Fibroblast of the aortic adventitia (primary cell): ENCODE measurements at regions not wholly inside any gene's neighbourhood (a gene's known extent, or its start where the extent isn't known, plus 50 kb on each side); places are given as distances from the start of the nearest gene placed in this dataset.

Experiments used
- DNase-seq: peaks from one replicate; pipeline ENCODE4 v3.0.0-alpha.2; 2010; ENCODE audit warnings: low read depth
- H3K4me3 ChIP-seq: 2 replicates; pipeline ENCODE4 v1.5.1; 2011; ENCODE audit warnings: low read depth, mild to moderate bottlenecking, control low read depth, low read length, moderate library complexity
- TF ChIP-seq, protein P1 (sequence below): IDR thresholded peaks from 2 replicates; pipeline ENCODE4 v1.5.1; 2011; ENCODE audit warnings: mild to moderate bottlenecking, low read length, control low read depth, inconsistent platforms; ENCODE audit not compliant: insufficient read depth

DNA sequence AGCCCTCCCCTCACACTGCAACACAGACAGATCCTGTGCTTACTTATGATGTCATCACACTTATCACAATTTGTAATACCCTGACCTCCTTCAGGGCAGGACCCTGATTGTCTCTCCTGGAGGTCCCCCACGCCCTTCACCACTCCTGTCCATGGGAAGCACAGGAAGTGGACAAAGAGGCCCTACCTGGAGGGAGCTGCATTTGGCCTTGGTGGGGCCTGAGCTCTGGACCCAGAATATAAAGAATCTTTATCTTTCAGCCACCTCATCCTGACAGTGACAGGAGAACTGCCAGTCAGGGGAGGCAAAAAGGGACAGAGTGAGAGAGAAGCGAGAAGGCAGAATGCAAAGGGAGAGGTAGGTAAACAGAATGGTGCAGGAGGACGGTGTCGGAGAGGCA lies 303.4 kb upstream of the N4BP1 start:
- H3K4me3 ChIP-seq = no peak overlapping the region
- no peak for DNase-seq
- TF ChIP-seq, protein P1, sequence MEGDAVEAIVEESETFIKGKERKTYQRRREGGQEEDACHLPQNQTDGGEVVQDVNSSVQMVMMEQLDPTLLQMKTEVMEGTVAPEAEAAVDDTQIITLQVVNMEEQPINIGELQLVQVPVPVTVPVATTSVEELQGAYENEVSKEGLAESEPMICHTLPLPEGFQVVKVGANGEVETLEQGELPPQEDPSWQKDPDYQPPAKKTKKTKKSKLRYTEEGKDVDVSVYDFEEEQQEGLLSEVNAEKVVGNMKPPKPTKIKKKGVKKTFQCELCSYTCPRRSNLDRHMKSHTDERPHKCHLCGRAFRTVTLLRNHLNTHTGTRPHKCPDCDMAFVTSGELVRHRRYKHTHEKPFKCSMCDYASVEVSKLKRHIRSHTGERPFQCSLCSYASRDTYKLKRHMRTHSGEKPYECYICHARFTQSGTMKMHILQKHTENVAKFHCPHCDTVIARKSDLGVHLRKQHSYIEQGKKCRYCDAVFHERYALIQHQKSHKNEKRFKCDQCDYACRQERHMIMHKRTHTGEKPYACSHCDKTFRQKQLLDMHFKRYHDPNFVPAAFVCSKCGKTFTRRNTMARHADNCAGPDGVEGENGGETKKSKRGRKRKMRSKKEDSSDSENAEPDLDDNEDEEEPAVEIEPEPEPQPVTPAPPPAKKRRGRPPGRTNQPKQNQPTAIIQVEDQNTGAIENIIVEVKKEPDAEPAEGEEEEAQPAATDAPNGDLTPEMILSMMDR = no peak

DNA sequence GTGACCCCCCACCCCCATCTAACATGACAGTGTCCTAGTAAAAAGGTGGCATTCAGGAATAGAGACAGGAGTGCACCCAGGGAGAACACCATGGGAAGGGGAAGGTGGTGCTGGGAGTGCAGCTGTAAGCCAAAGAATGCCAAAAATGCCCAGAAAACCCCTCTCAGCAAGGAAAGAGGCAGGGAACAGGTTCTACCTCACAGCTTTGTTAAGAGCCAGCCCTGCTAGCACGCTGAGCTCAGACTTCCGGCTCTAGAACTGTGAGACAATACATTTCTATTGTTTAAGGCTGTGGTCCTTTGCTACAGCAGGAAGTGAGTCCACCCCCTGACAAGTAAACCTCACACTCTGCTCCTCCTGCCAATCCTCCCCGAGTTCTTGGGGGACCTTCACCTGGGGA lies 302.4 kb upstream of the N4BP1 start:
- DNase-seq = no peak
- no peak overlapping the region for H3K4me3 ChIP-seq
- TF ChIP-seq, protein P1 = no peak

DNA sequence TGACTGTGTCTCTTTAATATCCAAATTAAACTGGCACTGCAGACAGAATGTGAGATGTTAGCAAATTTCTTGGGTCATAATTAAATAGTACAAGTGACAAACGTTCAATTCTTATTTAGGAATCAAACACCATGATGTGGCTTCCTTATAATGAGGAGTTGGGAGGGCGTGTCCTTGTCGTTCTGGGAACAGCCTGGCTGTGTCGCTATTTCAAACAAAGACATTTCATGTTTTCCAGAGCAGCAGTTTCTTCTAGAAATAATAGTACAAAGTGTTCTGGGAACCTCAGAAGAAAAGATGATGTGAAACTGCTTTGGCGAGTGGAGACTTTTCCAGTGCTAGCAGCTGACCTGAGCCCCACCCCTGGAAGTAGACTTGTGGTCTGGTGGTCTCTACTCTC lies 301.7 kb upstream of the N4BP1 start:
- TF ChIP-seq, protein P1 = peak; percentile 20
- H3K4me3 ChIP-seq = no peak overlapping the region
- peak; percentile 3 for DNase-seq

DNA sequence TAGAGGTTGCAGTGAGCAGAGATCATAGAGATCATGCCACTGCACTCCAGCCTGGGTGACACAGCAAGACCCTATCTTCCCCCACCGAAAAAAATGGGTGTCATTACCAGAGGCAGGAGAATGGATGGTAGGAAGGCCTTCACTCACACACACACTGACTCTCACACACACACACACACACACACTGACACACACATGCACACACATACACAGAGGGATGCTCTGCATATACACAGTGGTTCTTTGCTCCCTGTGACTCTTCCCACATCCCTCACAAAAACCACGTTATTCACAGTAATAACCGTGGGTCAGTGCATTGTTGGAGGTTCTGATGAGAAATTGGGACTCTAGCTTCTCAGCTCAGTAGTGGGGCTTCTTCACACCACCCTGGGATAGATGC lies 300.2 kb upstream of the N4BP1 start:
- DNase-seq = no peak
- H3K4me3 ChIP-seq = no peak overlapping the region
- TF ChIP-seq, protein P1 = no peak

DNA sequence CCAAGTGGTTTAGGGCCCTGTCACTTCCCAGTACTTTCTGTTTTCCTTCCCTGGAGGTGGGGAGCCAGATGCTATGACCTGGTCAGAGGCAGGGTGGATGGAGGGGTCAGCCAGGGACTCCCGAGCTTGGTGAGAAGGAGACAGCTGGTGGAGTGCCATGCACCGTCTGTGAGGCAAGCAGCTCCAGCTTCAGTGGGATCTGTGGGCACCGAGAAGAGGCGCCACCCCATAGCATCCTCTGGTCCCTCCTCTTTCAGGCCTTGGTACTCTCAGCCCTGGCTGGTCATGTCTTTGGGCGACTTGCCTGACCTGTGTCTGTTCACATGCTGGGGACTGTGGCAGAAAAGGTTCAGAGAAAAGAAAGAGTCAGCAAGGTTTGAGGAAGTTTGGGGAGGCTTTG lies 299.3 kb upstream of the N4BP1 start:
- DNase-seq = no peak
- no peak overlapping the region for H3K4me3 ChIP-seq
- TF ChIP-seq, protein P1 = no peak

DNA sequence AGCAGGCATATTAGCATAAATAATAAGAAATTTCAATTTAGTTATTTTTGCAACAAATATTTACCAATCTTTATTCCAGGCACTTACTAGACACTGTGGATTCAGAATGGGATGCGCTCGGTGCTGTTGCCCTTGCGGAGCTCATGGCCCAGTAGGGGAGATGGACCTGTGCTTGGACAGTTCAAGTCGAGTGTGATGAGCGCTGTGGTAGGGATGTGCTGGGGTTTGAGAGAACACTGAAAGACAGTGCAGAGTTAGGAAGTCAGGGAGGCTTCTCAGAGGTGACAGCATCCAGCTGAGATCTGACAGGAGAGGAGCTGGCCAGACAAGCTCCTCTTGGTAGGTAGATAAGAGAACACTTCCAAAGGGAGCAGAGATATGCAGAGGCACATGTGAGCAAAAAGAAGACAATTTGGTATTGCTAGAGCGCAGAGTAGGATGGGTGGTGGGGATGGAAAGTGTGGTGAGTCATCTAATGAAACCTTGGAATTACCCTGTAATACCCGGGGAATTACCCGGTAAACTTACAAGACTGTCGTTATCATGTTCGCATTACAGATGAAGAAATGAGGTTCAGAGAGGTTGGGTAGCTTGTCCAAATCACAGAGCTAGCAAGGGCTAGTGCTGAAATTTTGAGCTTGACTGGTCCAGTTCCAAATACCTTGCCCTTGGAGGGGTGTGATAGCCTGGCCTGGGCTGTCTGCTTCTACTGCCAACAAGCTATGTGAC lies 298.1 kb upstream of the N4BP1 start:
- no peak overlapping the region for H3K4me3 ChIP-seq
- DNase-seq = no peak
- TF ChIP-seq, protein P1 = no peak
